Psoas muscle (tissue), 7 donors: ENCODE measurements at regions not wholly inside any gene's neighbourhood (a gene's known extent, or its start where the extent isn't known, plus 50 kb on each side); places are given as distances from the start of the nearest gene placed in this dataset.

Experiments
- ATAC-seq, 4 donors: fragments of 200-7000 bp; cut with Tn5 transposase; one replicate each; pipeline ENCODE4 v1.9.1; 2020; ENCODE audit warnings: moderate library complexity in 3 of 4, mild to moderate bottlenecking in 2 of 4
- DNase-seq, 2 donors: peaks; one replicate each; pipeline ENCODE4 v3.0.0-alpha.2; 2020
- H3K27ac ChIP-seq: fragments of 200-600 bp; one replicate; pipeline ENCODE4 v1.8.0; 2022
- H3K27me3 ChIP-seq, 3 donors: fragments of 200-600 bp in 1 of 3; one replicate each; pipeline versions ENCODE4 v1.6.1 to v1.8.0; 2013 to 2022; ENCODE audit warnings: low read length in 2 of 3, mild to moderate bottlenecking in 2 of 3, moderate library complexity in 1 of 3; ENCODE audit not compliant: insufficient read depth in 3 of 3
- H3K36me3 ChIP-seq, 2 donors: fragments of 200-600 bp in 1 of 2; one replicate each; pipeline versions ENCODE4 v1.6.1 to v1.8.0; 2013 to 2022; ENCODE audit warnings: low read depth in 1 of 2, mild to moderate bottlenecking in 1 of 2, moderate library complexity in 1 of 2; ENCODE audit not compliant: insufficient read depth in 1 of 2
- H3K4me1 ChIP-seq: fragments of 200-600 bp; one replicate; pipeline ENCODE4 v1.8.0; 2022
- H3K4me3 ChIP-seq: fragments of 200-600 bp; one replicate; pipeline ENCODE4 v1.8.0; 2022; ENCODE audit warnings: mild to moderate bottlenecking
- H3K9me3 ChIP-seq: fragments of 200-600 bp; one replicate; pipeline ENCODE4 v1.8.0; 2022
- CTCF ChIP-seq: fragments of 200-600 bp; IDR thresholded peaks from one replicate; pipeline ENCODE4 v1.8.0; 2022; ENCODE audit warnings: antibody characterized with exemption
- WGBS, 3 donors: extraction: QIAGEN DNeasy Blood & Tissue Kit; methylation state at CpG; one replicate each; pipeline versions ENCODE4 v1.1.6 to v1.1.7; 2013; 5-methylcytosine and 5-hydroxymethylcytosine counted together
- intact Hi-C, 2 donors: fragments of 100-400 bp; cut with DNase I; formaldehyde crosslinking; loops; one replicate each; pipeline versions ENCODE4 v1.11.0 to v1.14.2; 2022
- donor health status: healthy with polysubstance abuse.
- donor health status: DM: no; HTN: no; CAD: no; lungs with moderate emphysema.
- donor health status: Bipolar disorder and iron deficiency.
- donor health status: healthy.
- donor health status: DM: yes; HTN: yes; CAD: no.
- donor health status: DM: no; HTN: no; CAD: no.
- donor health status: DM: yes; HTN: yes; CAD: no.

GRCh38 chr5:8825139-8825757 lies 720.6 kb downstream of the SEMA5A start:
- Histone ChIP-seq H3K27me3 (no peaks in the 10 kb centered on the region), H3K4me1 (no peaks in the 10 kb centered on the region), H3K9me3 (no peaks in the 10 kb centered on the region), H3K4me3 (no peak overlapping the region), H3K36me3 (no peaks in the 10 kb centered on the region), H3K27ac (no peak overlapping the region)
- WGBS, 3 donors: 61 to 72% (median 64%) methylated on average over 4 of the region's 4 CpGs
- ATAC-seq: no peak
- intact Hi-C loops: no loop called here
- DNase-seq: no peak
- no peak for TF ChIP-seq CTCF

GRCh38 chr5:8826508-8826907 lies 719.4 kb downstream of the SEMA5A start:
- Histone ChIP-seq H3K27me3 (no peaks in the 10 kb centered on the region), H3K36me3 (no peaks in the 10 kb centered on the region), H3K27ac (no peak overlapping the region), H3K9me3 (no peaks in the 10 kb centered on the region), H3K4me3 (no peak overlapping the region), H3K4me1 (no peaks in the 10 kb centered on the region)
- no peak for DNase-seq
- TF ChIP-seq CTCF: no peak
- intact Hi-C loops: no loop called here
- no peak for ATAC-seq
- 46 to 53% (median 52%) methylated on average over 2 of the region's 2 CpGs for WGBS, 3 donors

GRCh38 chr5:8827696-8828095 lies 718.2 kb downstream of the SEMA5A start:
- DNase-seq: no peak
- no peak for ATAC-seq
- H3K4me3 ChIP-seq: no peak overlapping the region
- H3K36me3 ChIP-seq: no peaks in the 10 kb centered on the region
- intact Hi-C loops: no loop called here
- H3K4me1 ChIP-seq: no peaks in the 10 kb centered on the region
- H3K27me3 ChIP-seq: no peaks in the 10 kb centered on the region
- 51 to 55% (median 54%) methylated on average over 4 of the region's 4 CpGs for WGBS, 3 donors
- no peak overlapping the region for H3K27ac ChIP-seq
- H3K9me3 ChIP-seq: no peaks in the 10 kb centered on the region
- TF ChIP-seq CTCF: no peak

GRCh38 chr5:8828596-8829322 lies 717.1 kb downstream of the SEMA5A start:
- no peaks in the 10 kb centered on the region for H3K27me3 ChIP-seq
- ATAC-seq: no peak
- intact Hi-C loops: no loop called here
- H3K36me3 ChIP-seq: no peaks in the 10 kb centered on the region
- no peaks in the 10 kb centered on the region for H3K4me1 ChIP-seq
- H3K4me3 ChIP-seq: no peak overlapping the region
- TF ChIP-seq CTCF: no peak
- no peak overlapping the region for H3K27ac ChIP-seq
- peaks cover 6% of the 10 kb centered on the region for H3K9me3 ChIP-seq
- no peak for DNase-seq
- WGBS, 3 donors: 85 to 88% (median 87%) methylated on average over 2 of the region's 2 CpGs
